Duodenal mucosa (tissue), 2 donors: ENCODE measurements at regions not wholly inside any gene's neighbourhood (a gene's known extent, or its start where the extent isn't known, plus 50 kb on each side); places are given as distances from the start of the nearest gene placed in this dataset.
"Not testable (repeated sequence)": the region's sequence is repeated elsewhere in the genome, so short reads cannot be mapped to it uniquely, and the experiment has no call there.

Experiments used
- H3K27ac ChIP-seq: one replicate; pipeline ENCODE4 v1.7.0; 2013; ENCODE audit warnings: low read depth, low read length
- H3K27me3 ChIP-seq, 2 donors: one replicate each; pipeline ENCODE4 v1.7.0; 2013; ENCODE audit warnings: low read length in 2 of 2, control low read depth in 1 of 2; ENCODE audit not compliant: insufficient read depth in 2 of 2, control insufficient read depth in 1 of 2
- H3K36me3 ChIP-seq, 2 donors: one replicate each; pipeline ENCODE4 v1.7.0; 2013; ENCODE audit warnings: low read length in 2 of 2, control low read depth in 1 of 2; ENCODE audit not compliant: insufficient read depth in 2 of 2, control insufficient read depth in 1 of 2
- H3K4me1 ChIP-seq, 2 donors: one replicate each; pipeline ENCODE4 v1.7.0; 2013; ENCODE audit warnings: low read length in 2 of 2, control low read depth in 1 of 2; ENCODE audit not compliant: insufficient read depth in 2 of 2, control insufficient read depth in 1 of 2
- H3K4me3 ChIP-seq, 2 donors: one replicate each; pipeline ENCODE4 v1.7.0; 2013; ENCODE audit warnings: low read length in 2 of 2, low read depth in 1 of 2
- H3K9ac ChIP-seq, 2 donors: one replicate each; pipeline ENCODE4 v1.7.0; 2013; ENCODE audit warnings: low read length in 2 of 2, low read depth in 1 of 2
- H3K9me3 ChIP-seq, 2 donors: one replicate each; pipeline ENCODE4 v1.7.0; 2013; ENCODE audit warnings: low read length in 2 of 2, control low read depth in 1 of 2; ENCODE audit not compliant: control insufficient read depth in 1 of 2

- no peaks in the 10 kb centered on the region for H3K9me3 ChIP-seq
- no peak overlapping the region for H3K9ac ChIP-seq
- no peak overlapping the region for H3K4me3 ChIP-seq
- no peaks in the 10 kb centered on the region for H3K4me1 ChIP-seq
- H3K36me3 ChIP-seq: no peaks in the 10 kb centered on the region
- no peaks in the 10 kb centered on the region for H3K27me3 ChIP-seq
- H3K27ac ChIP-seq: no peak overlapping the region
Observed at GRCh38 chr21:28696844-28697410, 295.8 kb downstream of the LTN1 start.

- H3K27me3 ChIP-seq: no peaks in the 10 kb centered on the region
- no peak overlapping the region for H3K27ac ChIP-seq
- H3K36me3 ChIP-seq: no peaks in the 10 kb centered on the region
- H3K4me3 ChIP-seq: no peak overlapping the region
- no peak overlapping the region for H3K9ac ChIP-seq
- no peaks in the 10 kb centered on the region for H3K4me1 ChIP-seq
- no peaks in the 10 kb centered on the region for H3K9me3 ChIP-seq
Observed at GRCh38 chr21:28693476-28693875, 299.2 kb downstream of the LTN1 start.

- Histone ChIP-seq H3K4me3 (no peak overlapping the region), H3K9ac (no peak overlapping the region), H3K27ac (no peak overlapping the region), H3K36me3 (no peaks in the 10 kb centered on the region), H3K27me3 (no peaks in the 10 kb centered on the region), H3K4me1 (no peaks in the 10 kb centered on the region), H3K9me3 (no peaks in the 10 kb centered on the region)
Observed at GRCh38 chr21:28690196-28690595, 302.5 kb downstream of the LTN1 start.

GRCh38 chr21:28688381-28688780 is 304.3 kb downstream of the LTN1 start:
- H3K9me3 ChIP-seq: no peaks in the 10 kb centered on the region
- H3K4me1 ChIP-seq: no peaks in the 10 kb centered on the region
- no peak overlapping the region for H3K4me3 ChIP-seq
- H3K27me3 ChIP-seq: no peaks in the 10 kb centered on the region
- H3K27ac ChIP-seq: no peak overlapping the region
- no peak overlapping the region for H3K9ac ChIP-seq
- no peaks in the 10 kb centered on the region for H3K36me3 ChIP-seq

- H3K36me3 ChIP-seq: no peaks in the 10 kb centered on the region
Observed at GRCh38 chr21:28687586-28687985, 305.1 kb downstream of the LTN1 start.

GRCh38 chr21:28683982-28684752 is 308.5 kb downstream of the LTN1 start:
- no peak overlapping the region for H3K4me3 ChIP-seq
- H3K9ac ChIP-seq: no peak overlapping the region
- H3K9me3 ChIP-seq: no peaks in the 10 kb centered on the region
- no peaks in the 10 kb centered on the region for H3K36me3 ChIP-seq
- H3K27me3 ChIP-seq: no peaks in the 10 kb centered on the region
- no peaks in the 10 kb centered on the region for H3K4me1 ChIP-seq
- H3K27ac ChIP-seq: no peak overlapping the region

More at GRCh38 chr21:28687586-28687985, 305.1 kb downstream of the LTN1 start:
- Histone ChIP-seq H3K27ac (no peak overlapping the region), H3K4me3 (no peak overlapping the region), H3K27me3 (no peaks in the 10 kb centered on the region), H3K4me1 (no peaks in the 10 kb centered on the region), H3K9ac (no peak overlapping the region), H3K9me3 (no peaks in the 10 kb centered on the region)

GRCh38 chr21:28682884-28683283 is 309.8 kb downstream of the LTN1 start:
- H3K27ac ChIP-seq, H3K4me3 ChIP-seq, H3K36me3 ChIP-seq, H3K9me3 ChIP-seq, H3K9ac ChIP-seq, H3K27me3 ChIP-seq, H3K4me1 ChIP-seq: not testable (repeated sequence)

GRCh38 chr21:28677096-28677495 is 315.6 kb downstream of the LTN1 start:
- not testable (repeated sequence) for H3K27me3 ChIP-seq

GRCh38 chr21:28675331-28676041 is 317.2 kb downstream of the LTN1 start:
- Histone ChIP-seq H3K4me3 (no peak overlapping the region), H3K27me3 (no peaks in the 10 kb centered on the region), H3K36me3 (no peaks in the 10 kb centered on the region), H3K9ac (no peak overlapping the region), H3K27ac (no peak overlapping the region), H3K4me1 (no peaks in the 10 kb centered on the region), H3K9me3 (no peaks in the 10 kb centered on the region)

More at GRCh38 chr21:28677096-28677495, 315.6 kb downstream of the LTN1 start:
- not testable (repeated sequence) for H3K36me3 ChIP-seq, H3K9ac ChIP-seq, H3K9me3 ChIP-seq, H3K27ac ChIP-seq, H3K4me3 ChIP-seq, H3K4me1 ChIP-seq

GRCh38 chr21:28674763-28675162 is 317.9 kb downstream of the LTN1 start:
- no peaks in the 10 kb centered on the region for H3K4me1 ChIP-seq
- H3K36me3 ChIP-seq: no peaks in the 10 kb centered on the region
- H3K27ac ChIP-seq: no peak overlapping the region
- no peak overlapping the region for H3K9ac ChIP-seq
- no peaks in the 10 kb centered on the region for H3K27me3 ChIP-seq
- H3K9me3 ChIP-seq: no peaks in the 10 kb centered on the region
- H3K4me3 ChIP-seq: no peak overlapping the region
